ENCODE measurements at regions not wholly inside any gene's neighbourhood (a gene's known extent, or its start where the extent isn't known, plus 50 kb on each side); places are given as distances from the start of the nearest gene placed in this dataset.

GRCh38 chr3:14352002-14352627 lies 50.3 kb upstream of the SLC6A6 start:
- Mint-ChIP-seq H3K4me1 (ENCODE audit: unreplicated experiment) (peaks cover 5% of the 10 kb centered on the region), H3K27ac (ENCODE audit: unreplicated experiment) (no peak overlapping the region), H3K36me3 (ENCODE audit: unreplicated experiment) (no peaks in the 10 kb centered on the region), H3K27me3 (ENCODE audit: unreplicated experiment) (no peaks in the 10 kb centered on the region), H3K4me3 (ENCODE audit: unreplicated experiment) (no peak overlapping the region), H3K9me3 (ENCODE audit: unreplicated experiment) (no peaks in the 10 kb centered on the region)
- DNase-seq (ENCODE audit: extremely low spot score, unreplicated experiment), result no peak
- TF ChIP-seq CTCF (IDR thresholded peaks at IDR 0.05), result no peak

All from osteocyte (in vitro differentiated cells).